IMR-90 (cell line): ENCODE measurements at regions not wholly inside any gene's neighbourhood (a gene's known extent, or its start where the extent isn't known, plus 50 kb on each side); places are given as distances from the start of the nearest gene placed in this dataset.
"Not testable (repeated sequence)": the region's sequence is repeated elsewhere in the genome, so short reads cannot be mapped to it uniquely, and the experiment has no call there.

ENCODE experiments used
- ATAC-seq: fragments of 200-7000 bp; cut with Tn5 transposase; 2 replicates; pipeline ENCODE4 v1.9.1; 2020; ENCODE audit warnings: low read depth, mild to moderate bottlenecking, moderate library complexity
- BruUV-seq: library from RNA; stranded (reverse); fragments of 400-500 nt; replicated peaks from 2 replicates; lab custom pipeline; 2021; lab: Mats Ljungman, UMichigan
- CTCF ChIA-PET: fragments of 300-600 bp; formaldehyde crosslinking; extraction: SDS; loops from one replicate; lab custom pipeline; 2021; ENCODE audit warnings: antibody characterized with exemption; lab: Yijun Ruan, JAX
- POLR2A ChIA-PET: fragments of 300-600 bp; sonication (Branson Sonifier 250); formaldehyde crosslinking; loops from one replicate; lab custom pipeline; 2022; ENCODE audit warnings: antibody characterized with exemption; ENCODE audit not compliant: unreplicated experiment; lab: Charles Lee
- DNase-seq: peaks from one replicate; pipeline ENCODE4 v3.0.0; 2013
- H2AFZ ChIP-seq: replicated peaks from 2 replicates; pipeline ENCODE3; 2013; ENCODE audit warnings: low read length, mild to moderate bottlenecking; ENCODE audit not compliant: poor library complexity
- H2AK5ac ChIP-seq: 2 replicates; pipeline ENCODE4 v1.6.1; 2013; ENCODE audit warnings: low read depth, low read length, inconsistent platforms
- H2AK9ac ChIP-seq: replicated peaks from 2 replicates; pipeline ENCODE3; 2013; ENCODE audit warnings: mild to moderate bottlenecking, low read depth, low read length, moderate library complexity; ENCODE audit not compliant: poor library complexity
- H2BK120ac ChIP-seq: 2 replicates; pipeline ENCODE4 v1.6.1; 2013; ENCODE audit warnings: low read depth, low read length, inconsistent platforms
- H2BK15ac ChIP-seq: 3 replicates; pipeline ENCODE4 v1.6.1; 2013; ENCODE audit warnings: low read depth, low read length, inconsistent platforms
- H2BK20ac ChIP-seq: 2 replicates; pipeline ENCODE4 v1.6.1; 2013; ENCODE audit warnings: low read depth, mild to moderate bottlenecking, inconsistent platforms, low read length, moderate library complexity
- H2BK5ac ChIP-seq: 2 replicates; pipeline ENCODE4 v1.6.1; 2013; ENCODE audit warnings: mild to moderate bottlenecking, low read depth, low read length, inconsistent platforms; ENCODE audit not compliant: poor library complexity, severe bottlenecking
- H3K14ac ChIP-seq: replicated peaks from 2 replicates; pipeline ENCODE4 v1.6.1; 2013; ENCODE audit warnings: low read depth, low read length, inconsistent platforms
- H3K18ac ChIP-seq: 2 replicates; pipeline ENCODE4 v1.6.1; 2013; ENCODE audit warnings: low read depth, low read length, control low read depth
- H3K23ac ChIP-seq: 2 replicates; pipeline ENCODE4 v1.6.1; 2013; ENCODE audit warnings: low read depth, low read length, inconsistent platforms
- H3K27ac ChIP-seq: 2 replicates; pipeline ENCODE4 v1.5.1; 2013; ENCODE audit warnings: mild to moderate bottlenecking, control low read depth, low read length; ENCODE audit not compliant: insufficient read depth
- H3K27me3 ChIP-seq: 2 replicates; pipeline ENCODE4 v1.6.1; 2013; ENCODE audit warnings: low read length; ENCODE audit not compliant: control insufficient read depth, insufficient read depth
- H3K36me3 ChIP-seq: 2 replicates; pipeline ENCODE4 v1.6.1; 2013; ENCODE audit warnings: low read length, mixed read lengths; ENCODE audit not compliant: control insufficient read depth, insufficient read depth
- H3K4ac ChIP-seq: 2 replicates; pipeline ENCODE4 v1.6.1; 2013; ENCODE audit warnings: low read depth, low read length, inconsistent platforms
- H3K4me1 ChIP-seq: 2 replicates; pipeline ENCODE4 v1.6.1; 2013; ENCODE audit warnings: low read length, mixed read lengths; ENCODE audit not compliant: control insufficient read depth, insufficient read depth
- H3K4me2 ChIP-seq: 2 replicates; pipeline ENCODE4 v1.6.1; 2013; ENCODE audit warnings: low read depth, mild to moderate bottlenecking, control low read depth, low read length, moderate library complexity
- H3K4me3 ChIP-seq: 2 replicates; pipeline ENCODE4 v1.5.1; 2013; ENCODE audit warnings: low read depth, mild to moderate bottlenecking, control low read depth, low read length, moderate library complexity; ENCODE audit not compliant: insufficient read depth
- H3K56ac ChIP-seq: 2 replicates; pipeline ENCODE4 v1.6.1; 2013; ENCODE audit warnings: low read length, inconsistent platforms; ENCODE audit not compliant: insufficient read depth; ENCODE audit errors: extremely low read depth
- H3K79me1 ChIP-seq, 2 experiments: 2 replicates each; pipeline ENCODE4 v1.6.1; 2013; ENCODE audit warnings: low read length in 2 of 2, inconsistent platforms in 1 of 2, low read depth in 1 of 2
- H3K9ac ChIP-seq: 2 replicates; pipeline ENCODE4 v1.6.1; 2013; ENCODE audit warnings: low read depth, low read length, control low read depth
- H3K9me1 ChIP-seq: 2 replicates; pipeline ENCODE4 v1.6.1; 2013; ENCODE audit warnings: low read length, inconsistent platforms; ENCODE audit not compliant: insufficient read depth
- H3K9me3 ChIP-seq: 2 replicates; pipeline ENCODE4 v1.6.1; 2013; ENCODE audit warnings: low read length; ENCODE audit not compliant: control insufficient read depth, insufficient read depth
- H4K20me1 ChIP-seq: 2 replicates; pipeline ENCODE4 v1.6.1; 2013; ENCODE audit warnings: low read length, inconsistent platforms; ENCODE audit not compliant: insufficient read depth
- H4K5ac ChIP-seq: 2 replicates; pipeline ENCODE4 v1.6.1; 2013; ENCODE audit warnings: mild to moderate bottlenecking, low read depth, low read length, control low read depth
- H4K8ac ChIP-seq, 2 experiments: 2 replicates each; pipeline ENCODE4 v1.6.1; 2013; ENCODE audit warnings: low read depth in 2 of 2, low read length in 2 of 2, control low read depth in 1 of 2, inconsistent platforms in 1 of 2
- H4K91ac ChIP-seq: 2 replicates; pipeline ENCODE4 v1.6.1; 2013; ENCODE audit warnings: low read depth, low read length, inconsistent platforms; ENCODE audit not compliant: insufficient read depth
- WGBS, 2 experiments: methylation state at CpG; one replicate each; pipeline versions ENCODE4 v1.1.5 to v1.1.7; 2013; ENCODE audit warnings: missing lambda C conversion rate in 2 of 2; ENCODE audit not compliant: insufficient read length in 1 of 2; ENCODE audit errors: extremely low coverage in 2 of 2; 5-methylcytosine and 5-hydroxymethylcytosine counted together
- dilution Hi-C: fragments of 300-500 bp; cut with HindIII; formaldehyde crosslinking; loops from one replicate; pipeline ENCODE4 v1.14.3; 2018; ENCODE audit warnings: low sequenced_read_pairs; ENCODE audit not compliant: unreplicated experiment
- in situ Hi-C: fragments of 300-500 bp; cut with MboI; formaldehyde crosslinking; loops from 3 replicates; pipeline ENCODE4 v1.14.3; 2019; ENCODE audit warnings: low sequenced_read_pairs, inconsistent platforms, mixed read lengths
- intact Hi-C: fragments of 100-400 bp; cut with micrococcal nuclease; formaldehyde crosslinking; loops from 2 replicates; pipeline ENCODE4 v1.10.0; 2022

DNA sequence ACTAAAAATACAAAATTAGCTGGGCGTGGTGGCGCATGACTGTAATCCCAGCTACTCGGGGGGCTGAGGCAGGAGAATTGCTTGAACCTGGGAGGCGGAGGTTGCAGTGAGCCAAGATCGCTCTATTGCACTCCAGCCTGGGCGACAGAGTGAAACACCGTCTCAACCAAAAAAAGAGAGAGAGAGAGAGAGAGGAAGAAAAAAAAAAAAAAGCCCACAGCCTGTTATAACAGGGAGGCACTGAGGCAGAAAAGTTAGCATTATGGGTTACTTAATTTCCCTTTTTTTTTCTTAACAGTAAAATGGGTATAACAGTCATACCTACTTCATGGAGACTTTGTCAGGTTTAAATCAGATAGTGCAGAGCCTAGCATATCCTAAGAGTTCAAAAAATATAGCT lies 65.8 kb upstream of the PIP5K1B start:
- dilution Hi-C loops, H4K5ac ChIP-seq: not testable (repeated sequence)

More for the DNA sequence above, 65.8 kb upstream of the PIP5K1B start:
- H3K9me3 ChIP-seq, in situ Hi-C loops, intact Hi-C loops, H3K9ac ChIP-seq, H3K36me3 ChIP-seq, H2AK9ac ChIP-seq, H3K27ac ChIP-seq, H3K18ac ChIP-seq, H3K14ac ChIP-seq, BruUV-seq, H2BK15ac ChIP-seq, H3K4me1 ChIP-seq, DNase-seq, H2BK120ac ChIP-seq, CTCF ChIA-PET, H4K8ac ChIP-seq, H3K4ac ChIP-seq, POLR2A ChIA-PET, H3K4me3 ChIP-seq, H4K20me1 ChIP-seq, H3K79me1 ChIP-seq, H3K9me1 ChIP-seq, H4K91ac ChIP-seq, H2AK5ac ChIP-seq, H3K4me2 ChIP-seq, H2BK5ac ChIP-seq, H2BK20ac ChIP-seq, H2AFZ ChIP-seq, ATAC-seq, H3K23ac ChIP-seq, H3K56ac ChIP-seq, H3K27me3 ChIP-seq: not testable (repeated sequence)
- WGBS, 2 experiments, result no CpG with 5 or more reads among the region's 7 CpGs
